ENCODE measurements at regions not wholly inside any gene's neighbourhood (a gene's known extent, or its start where the extent isn't known, plus 50 kb on each side); places are given as distances from the start of the nearest gene placed in this dataset.

DNA sequence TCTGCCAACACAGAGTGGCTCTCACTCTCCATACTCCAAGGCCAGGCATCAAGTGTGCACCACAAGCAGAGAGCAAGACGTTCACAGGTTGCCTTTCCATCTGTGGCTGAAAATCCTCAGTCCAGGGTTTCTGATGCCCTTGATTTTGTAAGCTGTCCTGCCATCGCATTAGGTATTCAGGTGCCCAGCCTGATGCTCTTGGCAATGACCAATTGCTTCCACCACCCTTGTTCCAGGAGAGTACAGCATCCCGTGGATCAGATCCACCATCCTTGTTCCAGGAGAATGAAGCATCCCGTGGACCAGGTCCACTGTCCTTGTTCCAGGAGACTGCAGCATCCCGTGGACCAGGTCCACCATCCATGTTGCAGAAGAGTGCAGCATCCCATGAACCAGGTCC, 133.4 kb upstream of the GPC1 start:
- no peaks in the 10 kb centered on the region for H3K36me3 Mint-ChIP-seq
- no peaks in the 10 kb centered on the region for H3K4me1 Mint-ChIP-seq
- H3K4me3 Mint-ChIP-seq = no peak overlapping the region
- H3K27me3 Mint-ChIP-seq = peaks cover 10% of the 10 kb centered on the region
- no peak overlapping the region for H3K27ac Mint-ChIP-seq
- no peaks in the 10 kb centered on the region for H3K9me3 Mint-ChIP-seq

DNA sequence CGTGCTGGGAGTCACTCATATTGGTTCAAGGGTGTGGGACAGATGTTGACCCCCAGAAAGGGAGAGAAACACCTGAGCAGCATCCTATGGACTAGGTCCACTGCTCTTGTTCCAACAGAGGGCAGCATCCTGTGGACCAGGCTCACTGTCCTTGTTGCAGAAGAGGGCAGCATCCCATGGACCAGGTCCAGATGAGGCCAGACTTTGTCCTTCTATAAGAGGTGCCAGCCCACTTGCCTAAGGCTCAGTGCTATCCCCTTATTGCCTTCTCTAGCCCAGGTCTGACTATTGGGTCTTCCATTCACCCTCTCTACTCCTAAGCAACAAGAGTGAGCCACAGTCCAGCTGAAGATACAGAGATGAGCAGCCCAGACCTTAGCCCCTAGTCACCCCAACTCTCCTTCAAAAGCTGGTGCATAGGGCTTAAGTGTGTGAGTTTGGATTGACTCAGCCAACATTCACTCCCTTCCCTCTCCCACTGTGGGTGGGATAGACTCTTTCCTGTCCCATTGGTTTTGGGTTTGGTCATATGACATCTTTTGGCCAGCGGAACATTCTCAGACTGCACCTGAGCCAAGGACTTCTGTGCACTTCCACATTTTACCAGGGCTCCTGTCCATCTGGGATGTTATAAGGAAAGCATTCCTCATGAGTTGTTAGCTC, 132.4 kb upstream of the GPC1 start:
- no peaks in the 10 kb centered on the region for H3K4me1 Mint-ChIP-seq
- H3K36me3 Mint-ChIP-seq = no peaks in the 10 kb centered on the region
- peaks cover 10% of the 10 kb centered on the region for H3K27me3 Mint-ChIP-seq
- H3K9me3 Mint-ChIP-seq = no peaks in the 10 kb centered on the region
- no peak overlapping the region for H3K27ac Mint-ChIP-seq
- H3K4me3 Mint-ChIP-seq = no peak overlapping the region

DNA sequence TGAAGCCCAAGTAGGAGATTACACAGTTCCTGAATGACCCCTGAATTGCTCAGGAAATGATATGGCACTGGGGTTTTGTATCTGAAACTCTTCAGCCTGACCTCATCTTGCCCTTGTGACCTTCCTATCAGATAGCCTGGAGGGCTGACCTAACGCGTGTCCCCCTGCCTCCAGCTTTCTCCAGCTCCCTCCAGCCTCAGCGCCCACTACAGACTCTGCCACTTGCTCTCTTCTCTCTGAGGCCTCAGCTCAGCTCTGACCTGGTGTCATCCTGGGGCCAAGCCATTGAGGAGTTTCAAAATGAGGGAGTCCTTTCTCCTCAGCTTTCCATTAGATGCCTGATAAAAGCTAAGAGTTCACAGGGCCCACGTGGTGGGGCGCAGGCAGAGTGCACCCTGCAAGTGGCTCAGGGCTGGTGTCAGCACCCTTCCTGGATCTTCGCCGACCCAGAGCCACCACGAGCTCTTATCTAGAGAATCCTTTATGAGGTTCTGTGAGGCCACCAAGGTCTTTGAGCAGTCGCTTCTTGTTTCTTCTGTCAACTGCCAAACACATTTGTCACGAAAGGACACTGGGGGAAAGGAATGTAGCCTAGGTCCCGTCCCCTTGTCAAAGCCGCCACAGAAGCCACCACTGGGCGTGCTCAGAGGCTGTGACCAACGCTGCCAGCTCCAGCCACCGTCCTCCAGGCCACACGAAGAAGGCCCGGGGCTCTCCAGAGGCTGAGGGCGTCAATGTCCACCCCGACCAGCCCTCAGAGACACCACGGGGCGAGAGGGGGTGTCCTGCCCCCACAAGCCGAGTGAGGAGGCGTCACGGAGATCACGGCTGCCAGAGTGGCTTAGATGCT, 131.3 kb upstream of the GPC1 start:
- Mint-ChIP-seq H3K4me3 (no peak overlapping the region), H3K4me1 (no peaks in the 10 kb centered on the region), H3K9me3 (no peaks in the 10 kb centered on the region), H3K27me3 (peaks cover 10% of the 10 kb centered on the region), H3K36me3 (no peaks in the 10 kb centered on the region), H3K27ac (no peak overlapping the region)

GRCh38 chr2:240304746-240305161, 130.7 kb upstream of the GPC1 start:
- no peaks in the 10 kb centered on the region for H3K4me1 Mint-ChIP-seq
- H3K9me3 Mint-ChIP-seq = no peaks in the 10 kb centered on the region
- H3K27ac Mint-ChIP-seq = no peak overlapping the region
- no peak overlapping the region for H3K4me3 Mint-ChIP-seq
- H3K27me3 Mint-ChIP-seq = peaks cover 10% of the 10 kb centered on the region
- no peaks in the 10 kb centered on the region for H3K36me3 Mint-ChIP-seq

DNA sequence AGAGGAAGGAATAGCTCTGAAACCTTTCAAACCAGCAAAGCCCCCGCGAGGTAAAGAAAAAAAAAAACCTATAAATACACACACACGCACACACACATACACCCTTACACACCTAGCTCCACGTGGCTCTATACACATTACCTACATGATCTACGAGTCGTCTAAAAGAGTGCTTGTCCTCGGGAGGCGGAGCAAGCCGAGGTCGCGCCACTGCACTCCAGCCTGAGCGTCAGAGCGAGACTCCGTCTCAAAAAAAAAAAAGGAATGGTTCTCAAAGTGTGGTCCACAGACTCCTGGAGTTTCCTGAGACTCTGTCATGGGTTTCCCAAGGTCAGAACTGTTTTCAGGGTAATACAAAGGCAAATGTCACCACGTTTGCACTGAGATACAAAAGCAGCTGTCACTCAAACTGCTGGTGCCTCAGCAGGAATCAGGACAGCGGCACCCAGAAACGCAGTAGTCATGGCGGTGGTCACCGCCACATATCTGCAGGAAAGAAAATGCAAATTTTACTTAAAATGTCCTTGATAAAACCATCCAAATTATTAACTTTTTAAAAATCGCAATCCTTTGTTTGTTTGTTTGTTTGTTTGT, 130.0 kb upstream of the GPC1 start:
- H3K9me3 Mint-ChIP-seq = no peaks in the 10 kb centered on the region
- H3K4me1 Mint-ChIP-seq = no peaks in the 10 kb centered on the region
- no peaks in the 10 kb centered on the region for H3K36me3 Mint-ChIP-seq
- peaks cover 10% of the 10 kb centered on the region for H3K27me3 Mint-ChIP-seq
- no peak overlapping the region for H3K27ac Mint-ChIP-seq
- H3K4me3 Mint-ChIP-seq = no peak overlapping the region

DNA sequence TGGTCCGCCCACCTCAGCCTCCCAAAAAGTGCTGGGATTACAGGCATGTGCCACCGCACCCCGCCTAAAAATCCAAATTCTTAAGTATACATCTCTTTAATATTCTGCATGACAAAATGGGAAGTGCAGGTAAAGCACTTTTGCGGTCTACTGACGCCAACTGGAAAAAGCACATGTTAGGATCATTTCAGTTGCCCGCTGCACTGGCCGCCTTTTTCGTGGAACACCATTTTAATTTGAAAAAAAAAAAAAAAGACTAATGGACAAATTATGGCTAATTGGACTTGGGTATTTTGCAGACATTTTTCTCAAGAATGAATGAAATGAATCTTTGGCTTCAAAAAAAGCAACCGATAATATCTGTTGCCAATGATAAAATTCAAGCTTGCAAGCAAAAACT, 129.3 kb upstream of the GPC1 start:
- H3K9me3 Mint-ChIP-seq = no peaks in the 10 kb centered on the region
- H3K27me3 Mint-ChIP-seq = peaks cover 6% of the 10 kb centered on the region
- no peaks in the 10 kb centered on the region for H3K36me3 Mint-ChIP-seq
- no peak overlapping the region for H3K4me3 Mint-ChIP-seq
- H3K4me1 Mint-ChIP-seq = no peaks in the 10 kb centered on the region
- no peak overlapping the region for H3K27ac Mint-ChIP-seq

DNA sequence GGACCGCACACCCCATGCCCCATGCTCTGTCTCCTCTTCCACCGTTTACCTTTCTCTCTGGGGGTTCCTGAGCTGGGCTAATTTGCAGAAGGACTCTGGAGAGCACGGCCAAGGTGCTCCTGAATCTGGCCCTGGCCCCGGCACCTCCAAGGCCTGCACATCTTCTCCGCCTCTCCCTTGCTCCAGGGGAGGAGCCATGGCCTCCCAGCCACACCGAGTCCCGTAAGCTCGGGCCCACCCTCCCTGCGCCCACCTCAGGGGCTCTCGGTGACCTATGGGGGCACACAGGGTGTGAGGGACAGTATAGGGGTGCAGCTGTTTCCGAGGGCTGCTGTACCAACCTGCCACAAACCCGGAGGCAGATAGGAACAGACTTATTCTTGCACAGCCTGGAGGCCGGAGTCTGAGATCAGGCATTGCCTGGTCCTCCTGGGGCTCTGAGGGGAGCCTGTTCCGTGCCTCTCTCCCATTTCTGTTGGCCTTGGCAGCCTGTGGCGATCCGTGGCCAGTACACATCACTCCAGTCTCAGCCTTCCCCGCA, 127.3 kb upstream of the GPC1 start:
- H3K4me1 Mint-ChIP-seq = no peaks in the 10 kb centered on the region
- no peak overlapping the region for H3K4me3 Mint-ChIP-seq
- H3K36me3 Mint-ChIP-seq = no peaks in the 10 kb centered on the region
- no peaks in the 10 kb centered on the region for H3K9me3 Mint-ChIP-seq
- H3K27me3 Mint-ChIP-seq = peaks cover 4% of the 10 kb centered on the region
- H3K27ac Mint-ChIP-seq = no peak overlapping the region

DNA sequence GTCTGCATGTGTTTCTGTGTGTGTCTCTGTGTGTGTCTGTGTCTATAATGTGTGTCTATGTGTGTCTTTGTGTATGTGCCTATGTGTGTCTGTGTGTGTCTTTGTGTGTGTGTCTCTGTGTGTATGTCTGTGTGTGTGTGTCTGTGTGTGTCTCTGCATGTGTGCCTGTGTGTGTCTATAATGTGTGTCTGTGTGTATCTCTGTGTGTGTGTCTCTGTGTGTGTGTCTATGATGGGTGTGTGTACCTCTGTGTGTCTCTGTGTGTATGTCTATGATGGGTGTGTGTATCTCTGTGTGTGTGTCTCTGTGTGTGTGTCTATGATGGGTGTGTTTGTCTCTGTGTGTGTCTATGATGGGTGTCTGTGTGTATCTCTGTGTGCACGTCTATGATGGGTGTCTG, 126.2 kb upstream of the GPC1 start:
- H3K4me1 Mint-ChIP-seq = no peaks in the 10 kb centered on the region
- H3K9me3 Mint-ChIP-seq = no peaks in the 10 kb centered on the region
- no peaks in the 10 kb centered on the region for H3K36me3 Mint-ChIP-seq
- no peak overlapping the region for H3K4me3 Mint-ChIP-seq
- peaks cover under 1% of the 10 kb centered on the region for H3K27me3 Mint-ChIP-seq
- H3K27ac Mint-ChIP-seq = no peak overlapping the region

DNA sequence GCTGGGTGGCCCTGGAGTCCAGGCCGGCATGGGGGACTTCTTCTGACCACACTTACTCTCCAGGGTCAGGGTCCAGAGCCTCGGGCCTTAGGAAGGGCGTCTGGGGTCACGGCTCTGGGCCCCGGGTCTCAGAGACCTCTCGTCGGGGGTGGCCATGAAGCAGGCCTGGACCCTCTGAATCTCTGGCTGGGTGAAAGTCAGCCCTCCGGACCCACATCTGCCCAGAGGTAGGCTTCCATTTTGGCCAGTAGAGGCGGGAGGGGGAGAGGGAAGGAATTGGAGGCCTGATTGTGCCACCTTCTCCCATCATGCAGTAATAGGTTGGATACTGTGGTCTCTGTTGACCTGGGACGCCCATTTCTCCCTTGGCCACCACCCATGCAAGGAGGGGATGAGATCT, 125.3 kb upstream of the GPC1 start:
- Mint-ChIP-seq H3K27ac (no peak overlapping the region), H3K36me3 (no peaks in the 10 kb centered on the region), H3K9me3 (no peaks in the 10 kb centered on the region), H3K27me3 (peaks cover 4% of the 10 kb centered on the region), H3K4me3 (no peak overlapping the region), H3K4me1 (no peaks in the 10 kb centered on the region)

DNA sequence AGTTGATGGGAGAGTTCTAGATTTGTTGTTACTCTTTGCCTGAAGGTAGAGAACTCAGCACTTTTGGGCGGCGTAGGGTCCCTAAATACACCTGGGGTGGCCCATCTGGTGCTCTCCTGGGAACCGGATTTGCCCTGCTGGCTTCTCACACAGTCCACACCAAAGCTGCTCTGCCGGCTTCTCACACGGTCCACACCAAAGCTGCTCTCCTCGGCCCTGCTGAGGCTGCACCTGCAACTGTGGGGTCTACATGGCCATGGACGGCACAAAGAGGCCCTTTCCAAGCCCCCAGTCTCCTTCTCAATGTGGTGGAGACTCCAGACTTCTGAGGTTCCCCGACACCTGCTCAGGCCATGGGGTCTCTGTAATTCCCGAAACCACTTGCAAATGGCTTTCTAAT, 124.8 kb upstream of the GPC1 start:
- H3K9me3 Mint-ChIP-seq = no peaks in the 10 kb centered on the region
- H3K36me3 Mint-ChIP-seq = no peaks in the 10 kb centered on the region
- H3K4me1 Mint-ChIP-seq = no peaks in the 10 kb centered on the region
- H3K27me3 Mint-ChIP-seq = peaks cover 4% of the 10 kb centered on the region
- H3K27ac Mint-ChIP-seq = no peak overlapping the region
- H3K4me3 Mint-ChIP-seq = no peak overlapping the region

- H3K27me3 Mint-ChIP-seq = peaks cover 4% of the 10 kb centered on the region
- no peak overlapping the region for H3K4me3 Mint-ChIP-seq
- no peaks in the 10 kb centered on the region for H3K4me1 Mint-ChIP-seq
- H3K9me3 Mint-ChIP-seq = no peaks in the 10 kb centered on the region
- no peak overlapping the region for H3K27ac Mint-ChIP-seq
- H3K36me3 Mint-ChIP-seq = no peaks in the 10 kb centered on the region
These were observed 123.6 kb upstream of the GPC1 start for GRCh38 chr2:240311821-240312220.

- Mint-ChIP-seq H3K4me3 (no peak overlapping the region), H3K9me3 (no peaks in the 10 kb centered on the region), H3K27ac (no peak overlapping the region), H3K36me3 (no peaks in the 10 kb centered on the region), H3K4me1 (no peaks in the 10 kb centered on the region), H3K27me3 (peaks cover 11% of the 10 kb centered on the region)
These were observed 116.1 kb upstream of the GPC1 start for GRCh38 chr2:240319221-240319854.

GRCh38 chr2:240319855-240320203, 115.6 kb upstream of the GPC1 start:
- no peak overlapping the region for H3K4me3 Mint-ChIP-seq
- H3K4me1 Mint-ChIP-seq = no peaks in the 10 kb centered on the region
- no peaks in the 10 kb centered on the region for H3K36me3 Mint-ChIP-seq
- no peak overlapping the region for H3K27ac Mint-ChIP-seq
- peaks cover 9% of the 10 kb centered on the region for H3K27me3 Mint-ChIP-seq
- H3K9me3 Mint-ChIP-seq = no peaks in the 10 kb centered on the region

DNA sequence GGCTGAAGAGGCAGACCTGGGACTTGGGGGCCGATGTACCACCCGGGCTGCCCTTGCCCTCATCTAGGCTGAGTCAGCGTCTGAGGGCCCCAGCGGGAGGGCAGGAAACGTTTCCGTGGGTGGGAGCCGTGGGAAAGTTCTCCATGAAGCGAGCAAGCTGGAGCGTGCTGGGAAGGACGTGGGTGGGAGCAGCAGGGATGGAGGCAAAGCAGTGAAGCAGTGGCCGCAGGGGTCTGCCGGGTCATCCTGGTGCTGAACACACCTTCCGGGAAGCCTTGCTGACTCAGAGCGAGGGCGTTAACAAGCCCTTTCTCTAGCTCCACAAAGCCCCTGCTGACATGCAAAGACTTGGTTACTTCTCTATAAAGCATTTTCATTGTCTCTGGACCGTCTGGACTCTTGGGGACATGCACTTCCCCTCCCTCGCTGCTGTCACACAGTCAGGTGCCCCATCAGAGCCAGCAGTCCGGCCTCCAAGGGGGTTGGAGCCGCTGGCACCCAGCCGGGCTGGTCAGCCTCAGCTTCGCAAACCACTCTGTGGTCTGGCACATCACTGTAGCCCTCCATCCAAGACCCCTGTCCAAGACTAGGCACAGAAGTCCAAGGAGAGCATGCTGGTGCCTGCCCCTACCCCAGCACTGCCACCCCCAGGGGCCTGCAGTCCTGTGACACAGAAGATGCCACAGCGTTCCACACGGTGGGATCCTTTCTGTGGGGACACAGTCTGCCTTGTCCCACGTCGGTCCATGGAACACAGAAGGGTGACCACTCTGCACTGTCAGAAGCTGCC, 115.1 kb upstream of the GPC1 start:
- no peaks in the 10 kb centered on the region for H3K36me3 Mint-ChIP-seq
- H3K27ac Mint-ChIP-seq = no peak overlapping the region
- no peaks in the 10 kb centered on the region for H3K9me3 Mint-ChIP-seq
- no peak overlapping the region for H3K4me3 Mint-ChIP-seq
- peaks cover 9% of the 10 kb centered on the region for H3K27me3 Mint-ChIP-seq
- no peaks in the 10 kb centered on the region for H3K4me1 Mint-ChIP-seq
